GM12891 (cell line): ENCODE measurements at regions not wholly inside any gene's neighbourhood (a gene's known extent, or its start where the extent isn't known, plus 50 kb on each side); places are given as distances from the start of the nearest gene placed in this dataset.

Experiments
- POLR2A ChIP-seq: IDR thresholded peaks from 2 replicates; pipeline ENCODE4 v1.6.1; 2011; ENCODE audit warnings: low read depth, low read length, control low read depth
- POLR2AphosphoS5 ChIP-seq: IDR thresholded peaks from 2 replicates; pipeline ENCODE4 v1.6.1; 2011; ENCODE audit warnings: low read depth, low read length, control low read depth

GRCh38 chr2:156019341-156019740 is 313.2 kb downstream of the NR4A2 start:
- no peak for TF ChIP-seq POLR2AphosphoS5
- TF ChIP-seq POLR2A, result no peak
